DOHH2 (cell line): ENCODE measurements at regions not wholly inside any gene's neighbourhood (a gene's known extent, or its start where the extent isn't known, plus 50 kb on each side); places are given as distances from the start of the nearest gene placed in this dataset.

Source experiments
- CTCF ChIP-seq: fragments of 200-600 bp; sonication (generic); IDR thresholded peaks from one replicate; pipeline ENCODE4 v1.5.1; 2014; ENCODE audit warnings: antibody characterized with exemption, mild to moderate bottlenecking, low read depth, low read length; ENCODE audit not compliant: poor library complexity, severe bottlenecking
- EZH2phosphoT487 ChIP-seq: fragments of 200-600 bp; sonication (generic); IDR thresholded peaks from 2 replicates; pipeline ENCODE4 v1.6.1; 2017; ENCODE audit warnings: borderline replicate concordance, mild to moderate bottlenecking, antibody characterized with exemption, low read length, moderate library complexity, mixed read lengths

GRCh38 chr14:98751110-98751509 lies 520.9 kb downstream of the BCL11B start:
- no peak for TF ChIP-seq CTCF
- TF ChIP-seq EZH2phosphoT487, result no peak
